ENCODE measurements at regions not wholly inside any gene's neighbourhood (a gene's known extent, or its start where the extent isn't known, plus 50 kb on each side); places are given as distances from the start of the nearest gene placed in this dataset.

DNA sequence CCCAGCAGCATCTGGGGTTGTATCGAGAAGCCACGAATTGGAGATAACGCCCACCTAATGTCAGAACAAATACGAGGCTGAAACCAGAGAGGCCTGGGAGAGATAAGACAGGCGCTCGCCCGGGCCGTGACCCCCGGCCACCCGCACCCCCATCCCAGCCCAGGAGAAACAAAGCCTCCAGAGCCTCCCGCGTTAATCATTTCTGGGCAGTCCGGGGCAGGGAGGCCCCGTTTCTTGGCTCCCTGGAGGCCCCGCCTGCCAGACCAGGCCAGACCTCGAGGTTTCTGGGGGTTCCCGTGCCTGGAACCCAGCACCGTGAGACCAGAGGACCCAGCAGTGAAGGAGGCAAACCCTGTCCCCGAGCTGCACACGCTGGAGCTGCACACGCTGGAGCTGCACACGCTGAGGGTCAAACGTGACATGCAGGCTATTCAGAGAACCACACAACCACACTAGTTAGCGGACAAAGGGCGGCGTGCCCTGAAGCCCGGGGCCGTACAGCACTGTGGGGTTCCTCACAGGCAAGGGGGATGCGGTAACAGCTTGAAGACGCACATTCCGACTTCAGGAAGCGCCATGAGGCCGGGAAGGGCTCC is 53.4 kb downstream of the FOXL3 start:
- Mint-ChIP-seq H3K4me1 (ENCODE audit: insufficient read depth, unreplicated experiment) (no peaks in the 10 kb centered on the region), H3K27me3 (ENCODE audit: insufficient read depth, unreplicated experiment) (peaks cover 24% of the 10 kb centered on the region), H3K27ac (ENCODE audit: low read depth, unreplicated experiment) (no peak overlapping the region), H3K4me3 (ENCODE audit: unreplicated experiment) (no peak overlapping the region), H3K36me3 (ENCODE audit: insufficient read depth, unreplicated experiment) (no peaks in the 10 kb centered on the region), H3K9me3 (ENCODE audit: unreplicated experiment) (no peaks in the 10 kb centered on the region)
- CTCF ChIA-PET, result interaction anchor here (0.6 to 1.6 kb wide), 2 partner anchors 10 to 424 kb away, joined by 5 to 7 read pairs; no protein-coding TSS in a partner anchor
- TF ChIP-seq, protein P1, sequence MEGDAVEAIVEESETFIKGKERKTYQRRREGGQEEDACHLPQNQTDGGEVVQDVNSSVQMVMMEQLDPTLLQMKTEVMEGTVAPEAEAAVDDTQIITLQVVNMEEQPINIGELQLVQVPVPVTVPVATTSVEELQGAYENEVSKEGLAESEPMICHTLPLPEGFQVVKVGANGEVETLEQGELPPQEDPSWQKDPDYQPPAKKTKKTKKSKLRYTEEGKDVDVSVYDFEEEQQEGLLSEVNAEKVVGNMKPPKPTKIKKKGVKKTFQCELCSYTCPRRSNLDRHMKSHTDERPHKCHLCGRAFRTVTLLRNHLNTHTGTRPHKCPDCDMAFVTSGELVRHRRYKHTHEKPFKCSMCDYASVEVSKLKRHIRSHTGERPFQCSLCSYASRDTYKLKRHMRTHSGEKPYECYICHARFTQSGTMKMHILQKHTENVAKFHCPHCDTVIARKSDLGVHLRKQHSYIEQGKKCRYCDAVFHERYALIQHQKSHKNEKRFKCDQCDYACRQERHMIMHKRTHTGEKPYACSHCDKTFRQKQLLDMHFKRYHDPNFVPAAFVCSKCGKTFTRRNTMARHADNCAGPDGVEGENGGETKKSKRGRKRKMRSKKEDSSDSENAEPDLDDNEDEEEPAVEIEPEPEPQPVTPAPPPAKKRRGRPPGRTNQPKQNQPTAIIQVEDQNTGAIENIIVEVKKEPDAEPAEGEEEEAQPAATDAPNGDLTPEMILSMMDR (IDR thresholded peaks at IDR 0.05; ENCODE audit: unreplicated experiment), result no peak
- DNase-seq (ENCODE audit: unreplicated experiment), result no peak
- POLR2A ChIA-PET, result interaction anchor here (0.6 kb wide), 1 partner anchor 389 kb away, joined by 3 read pairs; no protein-coding TSS in a partner anchor
- intact Hi-C loops (cut with micrococcal nuclease), result no loop called here
- no TSS peak for BruUV-seq (replicated peaks)

DNA sequence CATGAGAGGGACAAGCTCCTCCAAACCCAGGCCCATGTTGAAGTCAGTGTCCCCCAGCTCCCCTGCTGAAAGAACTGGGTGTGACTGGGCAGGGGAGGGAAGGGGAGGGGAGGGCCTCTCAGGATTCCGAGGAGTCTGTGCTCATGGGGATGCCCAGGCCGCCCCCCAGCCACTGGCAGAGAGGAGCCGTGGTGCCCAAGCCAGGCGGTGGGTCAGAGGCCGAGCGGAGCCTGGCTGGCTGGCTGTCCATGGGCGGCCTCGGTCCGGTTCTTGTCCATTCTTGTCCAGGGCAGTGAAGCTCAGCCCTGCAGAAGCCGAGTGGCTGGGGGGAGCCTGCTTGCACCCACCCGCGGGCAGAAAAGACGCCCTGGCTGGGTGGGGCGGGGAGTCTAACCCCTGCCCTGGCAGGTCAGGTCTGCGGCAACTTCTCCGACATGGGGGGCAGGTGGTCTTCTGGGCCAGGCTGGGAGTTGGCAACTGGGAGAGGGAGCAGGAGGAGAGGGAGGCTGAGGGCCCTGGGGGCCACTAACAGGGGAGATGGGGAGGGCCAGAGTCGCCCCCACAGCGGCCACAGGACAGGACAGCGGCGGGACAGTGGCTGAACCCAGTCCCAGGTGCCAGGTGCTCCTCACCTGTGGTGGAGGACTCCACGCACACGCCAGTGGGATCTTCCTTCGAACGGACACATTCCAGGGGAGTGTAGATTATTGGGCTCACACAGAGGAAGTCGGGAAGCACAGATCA is 54.1 kb downstream of the FOXL3 start:
- intact Hi-C loops (cut with micrococcal nuclease), result no loop called here
- no peak for DNase-seq (ENCODE audit: unreplicated experiment)
- no peaks in the 10 kb centered on the region for H3K4me1 Mint-ChIP-seq (ENCODE audit: insufficient read depth, unreplicated experiment)
- H3K27ac Mint-ChIP-seq (ENCODE audit: low read depth, unreplicated experiment), result no peak overlapping the region
- H3K4me3 Mint-ChIP-seq (ENCODE audit: unreplicated experiment), result no peak overlapping the region
- no TSS peak for BruUV-seq (replicated peaks)
- ChIA-PET CTCF (no interaction called here), POLR2A (no interaction called here)
- no peaks in the 10 kb centered on the region for H3K9me3 Mint-ChIP-seq (ENCODE audit: unreplicated experiment)
- TF ChIP-seq, protein P1 (IDR thresholded peaks at IDR 0.05; ENCODE audit: unreplicated experiment), result no peak
- H3K36me3 Mint-ChIP-seq (ENCODE audit: insufficient read depth, unreplicated experiment), result no peaks in the 10 kb centered on the region
- peaks cover 24% of the 10 kb centered on the region for H3K27me3 Mint-ChIP-seq (ENCODE audit: insufficient read depth, unreplicated experiment)

DNA sequence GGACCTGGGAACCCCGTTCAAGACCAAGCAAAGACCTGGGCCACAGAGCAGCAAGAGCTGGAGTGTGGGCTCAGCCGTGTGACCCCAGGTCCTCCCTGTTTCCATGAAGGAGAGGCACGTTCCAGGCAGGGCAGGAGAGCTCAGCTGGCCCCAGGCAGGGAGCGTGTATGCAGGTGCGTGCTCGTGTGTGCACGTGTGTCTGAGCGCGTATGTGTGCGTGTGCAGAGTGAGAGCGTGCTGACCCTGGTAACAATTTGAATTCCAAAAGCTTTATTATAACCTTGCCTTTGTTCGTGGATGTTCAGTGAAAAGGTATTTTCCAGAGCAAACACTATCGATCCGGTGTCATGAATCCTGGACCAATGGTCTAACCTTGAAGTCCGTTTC is 54.6 kb downstream of the FOXL3 start:
- BruUV-seq (replicated peaks), result no TSS peak
- no peak overlapping the region for H3K4me3 Mint-ChIP-seq (ENCODE audit: unreplicated experiment)
- H3K36me3 Mint-ChIP-seq (ENCODE audit: insufficient read depth, unreplicated experiment), result no peaks in the 10 kb centered on the region
- CTCF ChIA-PET, result interaction anchor here (0.7 kb wide), 1 partner anchor 280 kb away, joined by 3 read pairs; no protein-coding TSS in a partner anchor
- H3K27me3 Mint-ChIP-seq (ENCODE audit: insufficient read depth, unreplicated experiment), result peaks cover 18% of the 10 kb centered on the region
- intact Hi-C loops (cut with micrococcal nuclease), result no loop called here
- DNase-seq (ENCODE audit: unreplicated experiment), result no peak
- H3K27ac Mint-ChIP-seq (ENCODE audit: low read depth, unreplicated experiment), result no peak overlapping the region
- POLR2A ChIA-PET, result no interaction called here
- H3K9me3 Mint-ChIP-seq (ENCODE audit: unreplicated experiment), result no peaks in the 10 kb centered on the region
- H3K4me1 Mint-ChIP-seq (ENCODE audit: insufficient read depth, unreplicated experiment), result no peaks in the 10 kb centered on the region
- TF ChIP-seq, protein P1 (IDR thresholded peaks at IDR 0.05; ENCODE audit: unreplicated experiment), result no peak

DNA sequence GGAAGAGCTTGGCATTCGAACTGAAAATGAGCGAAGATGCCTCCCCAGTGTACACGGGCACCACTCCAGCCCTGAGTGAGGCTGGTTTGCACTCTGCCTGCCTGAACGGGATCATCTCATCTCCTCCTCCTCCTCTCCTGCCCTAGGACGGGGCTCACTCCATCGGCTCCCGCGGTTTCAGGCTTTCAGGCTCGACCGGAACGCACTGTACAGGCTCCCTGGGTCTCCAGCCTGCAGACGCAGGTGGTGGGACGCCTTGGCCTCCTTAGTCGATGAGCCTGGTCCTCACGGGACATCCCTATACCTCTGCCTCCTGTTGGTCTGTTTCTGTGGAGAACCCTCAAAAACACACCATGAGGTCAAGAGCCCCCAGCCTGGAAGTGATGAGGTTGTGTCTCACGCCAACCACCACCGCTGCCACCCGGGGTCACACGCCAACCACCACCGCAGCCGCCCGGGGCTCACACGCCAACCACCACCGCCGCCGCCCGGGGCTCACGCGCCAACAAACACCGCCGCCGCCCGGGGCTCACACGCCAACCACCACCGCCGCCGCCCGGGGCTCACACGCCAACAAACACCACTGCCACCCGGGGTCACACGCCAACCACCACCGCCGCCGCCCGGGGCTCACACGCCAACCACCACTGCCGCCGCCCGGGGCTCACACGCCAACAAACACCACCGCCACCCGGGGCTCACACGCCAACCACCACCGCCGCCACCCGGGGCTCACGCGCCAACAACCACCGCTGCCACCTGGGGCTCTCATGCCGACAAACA is 56.3 kb downstream of the FOXL3 start:
- H3K4me3 Mint-ChIP-seq (ENCODE audit: unreplicated experiment), result no peak overlapping the region
- H3K27ac Mint-ChIP-seq (ENCODE audit: low read depth, unreplicated experiment), result no peak overlapping the region
- no peaks in the 10 kb centered on the region for H3K4me1 Mint-ChIP-seq (ENCODE audit: insufficient read depth, unreplicated experiment)
- intact Hi-C loops (cut with micrococcal nuclease), result no loop called here
- TF ChIP-seq, protein P1 (IDR thresholded peaks at IDR 0.05; ENCODE audit: unreplicated experiment), result no peak
- no peaks in the 10 kb centered on the region for H3K9me3 Mint-ChIP-seq (ENCODE audit: unreplicated experiment)
- POLR2A ChIA-PET, result no interaction called here
- CTCF ChIA-PET, result interaction anchor here (0.6 kb wide), 1 partner anchor 428 kb away, joined by 3 read pairs; no protein-coding TSS in a partner anchor
- DNase-seq (ENCODE audit: unreplicated experiment), result no peak
- H3K27me3 Mint-ChIP-seq (ENCODE audit: insufficient read depth, unreplicated experiment), result peaks cover under 1% of the 10 kb centered on the region
- BruUV-seq (replicated peaks), result no TSS peak
- no peaks in the 10 kb centered on the region for H3K36me3 Mint-ChIP-seq (ENCODE audit: insufficient read depth, unreplicated experiment)
